ENCODE measurements at regions not wholly inside any gene's neighbourhood (a gene's known extent, or its start where the extent isn't known, plus 50 kb on each side); places are given as distances from the start of the nearest gene placed in this dataset.

DNA sequence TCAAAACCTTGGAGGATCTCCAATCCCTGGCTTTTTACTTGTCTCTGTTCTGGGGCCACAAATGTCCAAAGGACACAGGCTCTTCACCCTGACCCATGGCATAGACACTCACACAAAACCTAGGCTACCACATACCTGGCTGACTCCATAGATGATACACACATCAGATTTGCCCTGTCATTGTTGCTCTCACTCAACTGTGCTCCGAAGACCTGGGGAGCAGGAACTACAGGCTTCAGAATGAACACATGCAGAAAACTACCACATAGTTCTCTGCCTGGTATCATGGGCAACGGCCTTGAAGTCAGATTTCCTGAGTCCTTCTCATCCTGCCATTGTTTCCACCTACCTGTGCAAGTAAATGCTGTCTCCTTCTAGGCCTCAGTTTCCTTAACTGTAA lies 226.2 kb downstream of the KIF4B start:
- no peak for TF ChIP-seq JUN (IDR thresholded peaks at IDR 0.05)
- TF ChIP-seq RFX5 (IDR thresholded peaks at IDR 0.05) = no peak
- no peak for TF ChIP-seq CTCF (IDR thresholded peaks at IDR 0.05)
- no peak for TF ChIP-seq POLR2AphosphoS2 (conservative IDR thresholded peaks at IDR 0.05; ENCODE audit: low read length)
- TF ChIP-seq HOXA7 (CRISPR knock-in tag; IDR thresholded peaks at IDR 0.05) = no peak
- TF ChIP-seq POLR2A (IDR thresholded peaks at IDR 0.05; ENCODE audit: low read length) = no peak

Measured in A549 (cell line).